GM12878 (cell line): ENCODE measurements at regions not wholly inside any gene's neighbourhood (a gene's known extent, or its start where the extent isn't known, plus 50 kb on each side); places are given as distances from the start of the nearest gene placed in this dataset.

ENCODE experiments used
- ATAC-seq: fragments of 200-7000 bp; cut with Tn5 transposase; 3 replicates; pipeline ENCODE4 v1.9.1; 2020; ENCODE audit warnings: mild to moderate bottlenecking, moderate library complexity
- BruUV-seq: library from RNA; stranded (reverse); fragments of 400-500 nt; replicated peaks from 2 replicates; lab custom pipeline; 2021; lab: Mats Ljungman, UMichigan
- CTCF ChIA-PET: fragments of 300-600 bp; sonication (Branson Sonifier 250); formaldehyde crosslinking; extraction: SDS; loops from one replicate; lab custom pipeline; 2021; ENCODE audit warnings: inconsistent platforms; lab: Yijun Ruan, JAX
- POLR2A ChIA-PET: fragments of 350-600 bp; formaldehyde crosslinking; extraction: SDS; loops from one replicate; lab custom pipeline; 2021; ENCODE audit warnings: inconsistent platforms; lab: Charles Lee
- RAD21 ChIA-PET: fragments of 300-600 bp; sonication (Branson Sonifier 250); formaldehyde crosslinking; loops from one replicate; lab custom pipeline; 2023; ENCODE audit warnings: antibody characterized with exemption; ENCODE audit not compliant: unreplicated experiment; lab: Charles Lee
- SMC1A ChIA-PET: fragments of 300-600 bp; sonication (Branson Sonifier 250); formaldehyde crosslinking; loops from one replicate; lab custom pipeline; 2023; ENCODE audit not compliant: unreplicated experiment, uncharacterized antibody; lab: Charles Lee
- DNase-seq: peaks from one replicate; pipeline ENCODE4 v3.0.0-alpha.2; 2011; ENCODE audit warnings: low read depth, low spot score
- FAIRE-seq: peaks from 3 replicates; lab custom pipeline; 2011; peaks lifted over from hg19 to GRCh38; lab: Jason Lieb, UNC
- H2AFZ ChIP-seq: 2 replicates; pipeline ENCODE4 v1.6.0; 2011; ENCODE audit warnings: low read depth, low read length, control low read depth; ENCODE audit not compliant: control insufficient read depth
- H3K27ac ChIP-seq: 2 replicates; pipeline ENCODE4 v1.5.1; 2011; ENCODE audit warnings: control low read depth; ENCODE audit not compliant: control insufficient read depth, insufficient read depth
- H3K27me3 ChIP-seq, 2 experiments: replicated peaks in 1 of 2; 2 replicates each; pipeline versions ENCODE4 v1.6.0 to v1.6.1; 2011; ENCODE audit warnings: low read length in 1 of 2; ENCODE audit not compliant: control insufficient read depth in 2 of 2, insufficient read depth in 2 of 2
- H3K36me3 ChIP-seq, 2 experiments: 2 replicates each; pipeline ENCODE4 v1.5.1; 2011; ENCODE audit warnings: low read length in 1 of 2; ENCODE audit not compliant: control insufficient read depth in 2 of 2, insufficient read depth in 2 of 2
- H3K4me1 ChIP-seq: 2 replicates; pipeline ENCODE4 v1.6.1; 2011; ENCODE audit warnings: mild to moderate bottlenecking, low read length, moderate library complexity, mixed read lengths; ENCODE audit not compliant: control insufficient read depth, insufficient read depth
- H3K4me2 ChIP-seq: 2 replicates; pipeline ENCODE4 v1.6.0; 2011; ENCODE audit warnings: control low read depth; ENCODE audit not compliant: control insufficient read depth, insufficient read depth
- H3K4me3 ChIP-seq: fragments of 200-600 bp; sonication (generic); 2 replicates; pipeline ENCODE4 v1.5.1; 2016
- H3K79me2 ChIP-seq: 2 replicates; pipeline ENCODE4 v1.6.0; 2011; ENCODE audit warnings: low read length; ENCODE audit not compliant: control insufficient read depth, insufficient read depth
- H3K9ac ChIP-seq: 2 replicates; pipeline ENCODE4 v1.8.0; 2011; ENCODE audit warnings: low read length, control low read depth, mixed read lengths; ENCODE audit not compliant: control insufficient read depth, insufficient read depth
- H3K9me3 ChIP-seq: replicated peaks from 3 replicates; pipeline ENCODE4 v1.5.1; 2011; ENCODE audit warnings: mild to moderate bottlenecking, low read length; ENCODE audit not compliant: control insufficient read depth, insufficient read depth
- H4K20me1 ChIP-seq: 2 replicates; pipeline ENCODE4 v1.6.0; 2011; ENCODE audit not compliant: control insufficient read depth, insufficient read depth
- BCL3 ChIP-seq: IDR thresholded peaks from 2 replicates; pipeline ENCODE4 v1.6.1; 2011; ENCODE audit warnings: borderline replicate concordance, low read depth, mild to moderate bottlenecking, moderate library complexity, low read length; ENCODE audit not compliant: insufficient read depth, poor library complexity, severe bottlenecking
- BRCA1 ChIP-seq: IDR thresholded peaks from 2 replicates; pipeline ENCODE4 v1.6.1; 2011; ENCODE audit warnings: low read depth, low read length, improper control_type of control experiment
- CHD4 ChIP-seq: fragments of 200-600 bp; sonication (generic); IDR thresholded peaks from 2 replicates; pipeline ENCODE4 v1.6.1; 2016; ENCODE audit warnings: mild to moderate bottlenecking
- E4F1 ChIP-seq: fragments of 450-650 bp; IDR thresholded peaks from 2 replicates; pipeline ENCODE4 v1.6.1; 2018; ENCODE audit warnings: borderline replicate concordance, mild to moderate bottlenecking; ENCODE audit not compliant: partially characterized antibody
- HDGF ChIP-seq: fragments of 450-650 bp; IDR thresholded peaks from 2 replicates; pipeline ENCODE4 v1.6.1; 2016; ENCODE audit warnings: antibody characterized with exemption
- LARP7 ChIP-seq: fragments of 450-650 bp; IDR thresholded peaks from 2 replicates; pipeline ENCODE4 v1.6.1; 2017; ENCODE audit warnings: mild to moderate bottlenecking
- MAX ChIP-seq: IDR thresholded peaks from 2 replicates; pipeline ENCODE4 v1.6.1; 2012; ENCODE audit warnings: low read depth, low read length, improper control_type of control experiment
- NFYA ChIP-seq: IDR thresholded peaks from 2 replicates; pipeline ENCODE4 v1.6.1; 2011; ENCODE audit warnings: low read depth, mild to moderate bottlenecking, low read length, improper control_type of control experiment, borderline replicate concordance
- NKRF ChIP-seq: fragments of 450-650 bp; conservative IDR thresholded peaks from 2 replicates; pipeline ENCODE4 v1.6.1; 2017; ENCODE audit warnings: mild to moderate bottlenecking, moderate library complexity
- RUNX3 ChIP-seq: IDR thresholded peaks from 2 replicates; pipeline ENCODE4 v1.6.1; 2012; ENCODE audit warnings: low read length, inconsistent platforms
- SMC3 ChIP-seq: IDR thresholded peaks from 2 replicates; pipeline ENCODE4 v1.6.1; 2011; ENCODE audit warnings: low read length, improper control_type of control experiment, borderline replicate concordance
- SRF ChIP-seq, 2 experiments: IDR thresholded peaks; 2 replicates each; pipeline ENCODE4 v1.6.1; 2011; ENCODE audit warnings: low read depth in 2 of 2, low read length in 2 of 2, mild to moderate bottlenecking in 1 of 2, moderate library complexity in 1 of 2
- ZBTB40 ChIP-seq: fragments of 450-650 bp; IDR thresholded peaks from 2 replicates; pipeline ENCODE4 v1.6.1; 2016; ENCODE audit warnings: mild to moderate bottlenecking, moderate library complexity, borderline replicate concordance
- WGBS: methylation state at CpG from one replicate; pipeline ENCODE4 v1.1.6; 2016; ENCODE audit warnings: low lambda C conversion rate; ENCODE audit not compliant: insufficient replicate concordance, insufficient coverage; ENCODE audit errors: missing lambda C conversion rate; 5-methylcytosine and 5-hydroxymethylcytosine counted together
- in situ Hi-C: fragments of 300-500 bp; cut with MboI; formaldehyde crosslinking; loops from 9 replicates; pipeline ENCODE4 v1.14.3; 2018; ENCODE audit warnings: mixed read lengths
- intact Hi-C: fragments of 100-400 bp; cut with micrococcal nuclease; formaldehyde crosslinking; loops from one replicate; pipeline ENCODE4 v1.14.2; 2022; ENCODE audit not compliant: unreplicated experiment

- TF ChIP-seq ZBTB40 (no peak), CHD4 (no peak), MAX (no peak), LARP7 (no peak)
Observed at GRCh38 chr3:145785668-145786067, 375.3 kb downstream of the PLOD2 start (continued).

GRCh38 chr3:145798007-145798406, 363.0 kb downstream of the PLOD2 start:
- RAD21 ChIA-PET, result no interaction called here
- DNase-seq, result no peak
- no peaks in the 10 kb centered on the region for H3K4me1 ChIP-seq
- in situ Hi-C loops, result loop anchor here (25.0 kb wide), 1 partner anchor 389 kb away; no protein-coding TSS in a partner anchor
- no peak for TF ChIP-seq SRF (IDR thresholded peaks at IDR 0.05; ENCODE audit: low read depth in 2 of 2, low read length in 2 of 2)
- TF ChIP-seq BCL3, result no peak
- TF ChIP-seq SMC3, result no peak
- no peak for TF ChIP-seq BRCA1
- no peak for TF ChIP-seq E4F1
- TF ChIP-seq NFYA, result no peak
- no peak for TF ChIP-seq MAX
- no peak for TF ChIP-seq HDGF
- TF ChIP-seq NKRF, result no peak
- TF ChIP-seq RUNX3, result no peak
- no peak overlapping the region for H3K27ac ChIP-seq
- intact Hi-C loops, result no loop called here
- H2AFZ ChIP-seq, result no peak overlapping the region
- POLR2A ChIA-PET, result no interaction called here
- WGBS, result 23% methylated on average over 3 of the region's 3 CpGs
- ATAC-seq, result no peak
- no TSS peak for BruUV-seq
- no peaks in the 10 kb centered on the region for H3K27me3 ChIP-seq
- no peaks in the 10 kb centered on the region for H3K9me3 ChIP-seq
- no peaks in the 10 kb centered on the region for H3K79me2 ChIP-seq
- no peaks in the 10 kb centered on the region for H4K20me1 ChIP-seq
- H3K9ac ChIP-seq, result no peak overlapping the region
- no peak overlapping the region for H3K4me2 ChIP-seq
- no peak for FAIRE-seq
- H3K4me3 ChIP-seq, result no peak overlapping the region
- SMC1A ChIA-PET, result no interaction called here
- H3K36me3 ChIP-seq, result no peaks in the 10 kb centered on the region
- CTCF ChIA-PET, result no interaction called here
